ENCODE measurements at regions not wholly inside any gene's neighbourhood (a gene's known extent, or its start where the extent isn't known, plus 50 kb on each side); places are given as distances from the start of the nearest gene placed in this dataset.

DNA sequence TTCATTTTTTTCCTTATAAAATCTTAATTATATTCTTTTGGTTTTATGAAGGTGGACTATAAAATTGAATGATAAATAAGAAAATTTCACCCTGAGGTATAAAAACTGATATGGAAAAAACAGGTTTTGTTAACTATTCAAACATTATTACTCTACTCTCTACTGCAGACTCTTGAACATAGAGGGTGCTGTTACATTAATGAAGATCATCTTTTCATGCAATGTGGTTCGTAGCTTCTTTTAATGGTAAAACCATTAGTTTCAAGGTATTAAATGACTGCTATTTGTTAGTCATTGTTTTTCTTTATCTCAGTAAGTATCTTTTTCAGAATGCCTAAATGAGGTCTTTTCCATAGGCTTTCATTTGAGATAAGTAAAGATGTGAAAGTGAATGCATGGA lies 510.4 kb downstream of the SLC16A7 start:
- TF ChIP-seq, protein P1, sequence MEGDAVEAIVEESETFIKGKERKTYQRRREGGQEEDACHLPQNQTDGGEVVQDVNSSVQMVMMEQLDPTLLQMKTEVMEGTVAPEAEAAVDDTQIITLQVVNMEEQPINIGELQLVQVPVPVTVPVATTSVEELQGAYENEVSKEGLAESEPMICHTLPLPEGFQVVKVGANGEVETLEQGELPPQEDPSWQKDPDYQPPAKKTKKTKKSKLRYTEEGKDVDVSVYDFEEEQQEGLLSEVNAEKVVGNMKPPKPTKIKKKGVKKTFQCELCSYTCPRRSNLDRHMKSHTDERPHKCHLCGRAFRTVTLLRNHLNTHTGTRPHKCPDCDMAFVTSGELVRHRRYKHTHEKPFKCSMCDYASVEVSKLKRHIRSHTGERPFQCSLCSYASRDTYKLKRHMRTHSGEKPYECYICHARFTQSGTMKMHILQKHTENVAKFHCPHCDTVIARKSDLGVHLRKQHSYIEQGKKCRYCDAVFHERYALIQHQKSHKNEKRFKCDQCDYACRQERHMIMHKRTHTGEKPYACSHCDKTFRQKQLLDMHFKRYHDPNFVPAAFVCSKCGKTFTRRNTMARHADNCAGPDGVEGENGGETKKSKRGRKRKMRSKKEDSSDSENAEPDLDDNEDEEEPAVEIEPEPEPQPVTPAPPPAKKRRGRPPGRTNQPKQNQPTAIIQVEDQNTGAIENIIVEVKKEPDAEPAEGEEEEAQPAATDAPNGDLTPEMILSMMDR (IDR thresholded peaks at IDR 0.05; ENCODE audit: borderline replicate concordance, insufficient read depth, low read depth, low read length), result no peak
- H3K4me3 ChIP-seq (ENCODE audit: low read depth, low read length), result no peak overlapping the region

DNA sequence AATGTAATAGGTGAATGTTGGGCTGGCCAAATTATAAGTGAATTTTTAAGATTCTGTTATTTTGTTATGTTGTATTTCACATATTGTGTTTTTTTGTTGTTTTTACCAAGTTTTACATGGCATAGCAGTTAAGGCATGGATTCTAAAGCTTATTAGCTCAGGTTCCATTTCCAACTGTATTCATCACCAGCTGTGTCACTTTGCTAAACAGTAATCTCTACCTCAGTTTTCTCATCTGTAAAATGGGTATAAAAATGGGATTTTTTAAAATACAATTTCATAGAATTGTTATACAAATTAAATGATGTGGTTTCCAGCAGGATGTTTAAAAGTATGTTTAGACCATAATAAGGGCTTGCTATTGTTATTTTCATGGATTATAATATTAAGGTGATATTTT lies 512.2 kb downstream of the SLC16A7 start:
- TF ChIP-seq, protein P1 (IDR thresholded peaks at IDR 0.05; ENCODE audit: borderline replicate concordance, insufficient read depth, low read depth, low read length), result no peak
- H3K4me3 ChIP-seq (ENCODE audit: low read depth, low read length), result no peak overlapping the region

DNA sequence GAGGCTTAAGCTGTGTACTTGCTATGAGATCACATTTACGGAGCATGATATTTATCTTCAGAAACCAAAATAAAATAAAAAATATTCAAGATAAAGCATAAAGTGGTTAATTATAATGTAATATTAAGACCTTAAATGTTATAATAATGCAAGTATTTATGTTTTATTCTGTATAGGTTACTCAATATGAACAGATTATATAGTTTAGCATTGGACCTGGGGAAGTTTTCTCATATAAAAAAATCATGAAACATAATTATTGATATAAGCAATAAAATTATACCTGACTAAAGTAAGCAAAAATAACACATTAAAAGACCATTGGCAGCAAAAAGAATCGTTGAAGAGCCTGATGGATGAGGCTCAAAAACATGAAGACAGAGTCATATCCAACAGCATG lies 516.2 kb downstream of the SLC16A7 start:
- no peak overlapping the region for H3K4me3 ChIP-seq (ENCODE audit: low read depth, low read length)
- TF ChIP-seq, protein P1 (IDR thresholded peaks at IDR 0.05; ENCODE audit: borderline replicate concordance, insufficient read depth, low read depth, low read length), result no peak

DNA sequence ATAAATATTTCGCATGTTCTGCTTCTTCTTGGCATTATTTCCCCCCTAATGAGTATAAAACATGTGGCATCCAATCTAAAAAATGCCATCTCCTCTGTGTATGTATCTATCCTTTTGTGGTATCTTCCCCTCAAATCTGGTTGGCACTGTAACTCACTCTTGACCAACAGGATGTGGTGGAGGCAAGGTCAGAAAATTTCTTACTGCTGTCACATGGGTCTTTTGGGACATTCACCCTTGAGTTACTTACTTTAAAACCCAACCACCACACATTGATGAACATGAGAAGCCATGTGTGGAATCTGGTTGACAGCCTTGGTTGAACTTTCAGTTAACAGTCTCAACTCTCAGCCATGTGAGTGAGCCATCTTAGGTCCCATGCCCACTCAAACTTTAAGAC lies 516.9 kb downstream of the SLC16A7 start:
- no peak overlapping the region for H3K4me3 ChIP-seq (ENCODE audit: low read depth, low read length)
- TF ChIP-seq, protein P1 (IDR thresholded peaks at IDR 0.05; ENCODE audit: borderline replicate concordance, insufficient read depth, low read depth, low read length), result no peak

DNA sequence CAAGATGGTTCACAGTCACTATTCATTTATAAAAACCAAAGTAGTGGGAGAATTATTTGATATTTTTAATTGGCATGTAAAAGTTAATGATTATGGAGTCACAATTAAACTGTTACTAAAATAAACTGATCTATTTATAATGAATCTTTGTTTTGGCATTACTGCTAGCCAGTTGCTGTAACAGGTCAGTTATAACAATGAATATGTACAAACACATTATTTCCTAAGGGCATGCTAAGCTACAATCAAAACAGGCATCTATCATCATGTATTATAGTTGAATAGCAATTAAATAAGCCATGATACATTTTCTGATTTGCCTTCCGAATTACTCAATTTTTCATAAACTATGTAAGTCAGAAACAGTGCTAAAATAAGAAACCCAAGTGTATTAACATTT lies 518.3 kb downstream of the SLC16A7 start:
- TF ChIP-seq, protein P1 (IDR thresholded peaks at IDR 0.05; ENCODE audit: borderline replicate concordance, insufficient read depth, low read depth, low read length), result no peak
- H3K4me3 ChIP-seq (ENCODE audit: low read depth, low read length), result no peak overlapping the region

DNA sequence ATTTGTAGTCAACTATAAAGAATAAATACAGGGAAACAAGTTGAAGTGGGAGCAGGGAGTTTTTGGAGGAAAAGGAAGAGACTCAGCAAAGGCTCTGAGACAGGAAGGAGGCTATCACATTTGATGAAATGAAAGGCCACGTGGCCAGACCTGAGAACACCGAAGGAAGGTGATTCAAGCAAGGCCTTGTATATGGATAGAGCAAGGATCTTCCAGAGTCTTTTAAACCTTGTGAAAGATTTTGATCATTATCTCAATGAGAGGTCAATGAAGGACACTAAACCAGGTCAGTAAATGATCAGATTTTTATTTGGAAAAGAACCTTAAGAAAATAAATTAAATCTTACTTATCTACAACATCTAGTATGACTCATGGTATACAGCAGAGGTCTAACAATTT lies 523.5 kb downstream of the SLC16A7 start:
- TF ChIP-seq, protein P1 (IDR thresholded peaks at IDR 0.05; ENCODE audit: borderline replicate concordance, insufficient read depth, low read depth, low read length), result no peak
- H3K4me3 ChIP-seq (ENCODE audit: low read depth, low read length), result no peak overlapping the region

DNA sequence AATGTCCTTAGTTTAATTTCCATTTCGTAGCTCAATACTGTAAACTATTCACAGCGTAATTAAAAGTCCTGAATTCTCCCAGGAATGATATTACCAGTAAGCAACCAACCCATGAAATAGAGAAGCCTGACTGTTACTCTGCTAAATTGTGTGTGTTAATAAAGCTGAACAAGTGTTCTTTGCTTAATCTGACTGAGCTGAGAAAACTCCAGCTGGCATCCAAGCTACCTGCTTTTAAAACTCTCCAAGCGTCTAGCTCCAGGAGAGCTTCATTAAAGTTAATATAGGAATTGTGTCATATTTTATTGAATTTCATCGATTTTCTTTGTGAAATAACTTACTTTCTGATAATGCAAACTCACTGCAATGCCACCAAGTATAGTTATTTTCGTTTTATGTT lies 524.4 kb downstream of the SLC16A7 start:
- H3K4me3 ChIP-seq (ENCODE audit: low read depth, low read length), result no peak overlapping the region
- TF ChIP-seq, protein P1 (IDR thresholded peaks at IDR 0.05; ENCODE audit: borderline replicate concordance, insufficient read depth, low read depth, low read length), result no peak

Data from GM12875 (cell line).